ENCODE measurements at regions not wholly inside any gene's neighbourhood (a gene's known extent, or its start where the extent isn't known, plus 50 kb on each side); places are given as distances from the start of the nearest gene placed in this dataset.

- Histone ChIP-seq H4K5ac (ENCODE audit: insufficient read length, low read depth, low read length) (no peak overlapping the region), H3K56ac (replicated peaks; ENCODE audit: insufficient read length, low read depth, low read length) (no peak overlapping the region), H4K20me1 (replicated peaks in 1 of 2; ENCODE audit: control insufficient read depth in 1 of 2, insufficient read depth in 2 of 2, low read length in 2 of 2) (no peaks in the 10 kb centered on the region), H3K4me2 (ENCODE audit: insufficient read depth in 1 of 2, low read depth in 2 of 2, low read length in 2 of 2) (peak overlapping the region in 1 of 2 experiments; percentile 46; a peak in 1 of 4 replicates), H2BK5ac (ENCODE audit: low read depth, low read length) (0 out of 2 replicates have a peak overlapping the region, but pooled peaks have one; percentile 92), H3K27me3 (replicated peaks in 1 of 4; ENCODE audit: control insufficient read depth in 3 of 4, extremely low read depth in 1 of 4, insufficient read depth in 3 of 4, low read length in 3 of 4) (no peaks in the 10 kb centered on the region), H2BK12ac (ENCODE audit: low read depth, low read length) (no peak overlapping the region), H3K4me3 (ENCODE audit: extremely low read depth in 1 of 4, insufficient read depth in 2 of 4, low read depth in 3 of 4, low read length in 4 of 4) (no peak overlapping the region), H3K9me3 (ENCODE audit: insufficient read depth in 2 of 2, low read depth in 1 of 2, low read length in 1 of 2) (peaks cover 5% of the 10 kb centered on the region in 2 experiments; a peak in 1 of 4 replicates), H3K79me2 (ENCODE audit: control insufficient read depth in 1 of 2, insufficient read depth in 2 of 2, low read length in 2 of 2) (no peaks in the 10 kb centered on the region), H3K4ac (replicated peaks; ENCODE audit: insufficient read length, low read depth, low read length) (no peak overlapping the region), H3K23me2 (ENCODE audit: low read depth, low read length) (peaks cover 2% of the 10 kb centered on the region; the same call in 1 of the 2 replicates), H2AFZ (ENCODE audit: low read length) (no peak overlapping the region), H3K23ac (ENCODE audit: insufficient read length) (no peak overlapping the region), H2BK15ac (ENCODE audit: low read length) (no peak overlapping the region), H3K79me1 (ENCODE audit: low read depth, low read length) (no peaks in the 10 kb centered on the region), H3K9ac (replicated peaks in 1 of 4; ENCODE audit: extremely low read depth in 1 of 4, low read depth in 3 of 4, low read length in 3 of 4) (no peak overlapping the region), H2AK5ac (ENCODE audit: low read depth, low read length) (no peak overlapping the region), H4K91ac (replicated peaks; ENCODE audit: insufficient read length, low read length) (no peak overlapping the region), H2BK120ac (replicated peaks; ENCODE audit: low read depth, low read length) (no peak overlapping the region), H2BK20ac (ENCODE audit: low read length) (no peak overlapping the region), H4K8ac (ENCODE audit: extremely low read depth, insufficient read depth, low read length) (no peak overlapping the region), H3K18ac (ENCODE audit: extremely low read depth, low read length) (no peak overlapping the region), H3K4me1 (replicated peaks in 1 of 4; ENCODE audit: control insufficient read depth in 3 of 4, insufficient read depth in 4 of 4, low read length in 3 of 4) (peaks cover 9 to 28% (median 22%) of the 10 kb centered on the region in 4 experiments; a peak in 6 of 7 replicates), H3K27ac (ENCODE audit: low read depth, low read length) (no peak overlapping the region), H3K36me3 (ENCODE audit: control insufficient read depth in 2 of 4, insufficient read depth in 4 of 4, low read length in 3 of 4) (no peaks in the 10 kb centered on the region), H3K14ac (ENCODE audit: insufficient read length) (no peak overlapping the region)
- CTCF ChIA-PET (ENCODE audit: partially characterized antibody), result no interaction called here
- DNase-seq (ENCODE audit: low read depth in 1 of 2, low spot score in 2 of 2), result no peak
- no peak for FAIRE-seq
- 88% methylated on average over 1 of the region's 1 CpG; no CpG with 5 or more reads in 1 of the 2 experiments for WGBS, 2 experiments (ENCODE audit: extremely low coverage in 1 of 2, insufficient coverage in 1 of 2, insufficient read length in 1 of 2, insufficient replicate concordance in 2 of 2, low coverage in 1 of 2, low lambda C conversion rate in 2 of 2, missing lambda C conversion rate in 1 of 2)
- POLR2A ChIA-PET (ENCODE audit: partially characterized antibody), result no interaction called here
- TF ChIP-seq SUZ12 (IDR thresholded peaks at IDR 0.05; ENCODE audit: low read length) (no peak), CBX5 (IDR thresholded peaks at IDR 0.05; ENCODE audit: low read depth, low read length) (no peak), CBX8 (IDR thresholded peaks at IDR 0.05; ENCODE audit: borderline replicate concordance, low read depth, low read length) (no peak), NANOG (IDR thresholded peaks at IDR 0.05; ENCODE audit: insufficient read depth, low read depth, low read length, poor library complexity, severe bottlenecking) (no peak), CTCF (IDR thresholded peaks at IDR 0.05; ENCODE audit: control extremely low read depth in 1 of 3, insufficient read depth in 1 of 3, low read depth in 1 of 3, low read length in 3 of 3) (no peak), CREB1 (IDR thresholded peaks at IDR 0.05) (no peak), EZH2 (IDR thresholded peaks at IDR 0.05; ENCODE audit: low read depth, low read length, severe bottlenecking) (no peak), ASH2L (IDR thresholded peaks at IDR 0.05; ENCODE audit: low read length) (no peak), NRF1 (IDR thresholded peaks at IDR 0.05; ENCODE audit: low read depth, low read length) (no peak)
- TF ChIP-seq, protein P1, sequence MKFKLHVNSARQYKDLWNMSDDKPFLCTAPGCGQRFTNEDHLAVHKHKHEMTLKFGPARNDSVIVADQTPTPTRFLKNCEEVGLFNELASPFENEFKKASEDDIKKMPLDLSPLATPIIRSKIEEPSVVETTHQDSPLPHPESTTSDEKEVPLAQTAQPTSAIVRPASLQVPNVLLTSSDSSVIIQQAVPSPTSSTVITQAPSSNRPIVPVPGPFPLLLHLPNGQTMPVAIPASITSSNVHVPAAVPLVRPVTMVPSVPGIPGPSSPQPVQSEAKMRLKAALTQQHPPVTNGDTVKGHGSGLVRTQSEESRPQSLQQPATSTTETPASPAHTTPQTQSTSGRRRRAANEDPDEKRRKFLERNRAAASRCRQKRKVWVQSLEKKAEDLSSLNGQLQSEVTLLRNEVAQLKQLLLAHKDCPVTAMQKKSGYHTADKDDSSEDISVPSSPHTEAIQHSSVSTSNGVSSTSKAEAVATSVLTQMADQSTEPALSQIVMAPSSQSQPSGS (IDR thresholded peaks at IDR 0.05; ENCODE audit: low read length), result no peak
Measured at GRCh38 chr5:124582561-124582840, 163.9 kb downstream of the ZNF608 start.

Data from H1 (cell line).